ENCODE measurements at regions not wholly inside any gene's neighbourhood (a gene's known extent, or its start where the extent isn't known, plus 50 kb on each side); places are given as distances from the start of the nearest gene placed in this dataset.

- Histone ChIP-seq H2BK12ac (ENCODE audit: low read depth, low read length) (no peak overlapping the region), H3K79me2 (ENCODE audit: control insufficient read depth in 1 of 2, insufficient read depth in 2 of 2, low read length in 2 of 2) (no peaks in the 10 kb centered on the region), H3K36me3 (ENCODE audit: control insufficient read depth in 2 of 4, insufficient read depth in 4 of 4, low read length in 3 of 4) (no peaks in the 10 kb centered on the region), H4K8ac (ENCODE audit: extremely low read depth, insufficient read depth, low read length) (no peak overlapping the region), H3K27me3 (replicated peaks in 1 of 4; ENCODE audit: control insufficient read depth in 3 of 4, extremely low read depth in 1 of 4, insufficient read depth in 3 of 4, low read length in 3 of 4) (no peaks in the 10 kb centered on the region), H3K14ac (ENCODE audit: insufficient read length) (no peak overlapping the region), H2AFZ (ENCODE audit: low read length) (no peak overlapping the region), H2BK20ac (ENCODE audit: low read length) (no peak overlapping the region), H3K27ac (ENCODE audit: low read depth, low read length) (no peak overlapping the region), H2BK5ac (ENCODE audit: low read depth, low read length) (no peak overlapping the region), H3K56ac (replicated peaks; ENCODE audit: insufficient read length, low read depth, low read length) (no peak overlapping the region), H2BK15ac (ENCODE audit: low read length) (no peak overlapping the region), H3K4ac (replicated peaks; ENCODE audit: insufficient read length, low read depth, low read length) (no peak overlapping the region), H3K79me1 (ENCODE audit: low read depth, low read length) (no peaks in the 10 kb centered on the region), H4K91ac (replicated peaks; ENCODE audit: insufficient read length, low read length) (no peak overlapping the region), H4K20me1 (replicated peaks in 1 of 2; ENCODE audit: control insufficient read depth in 1 of 2, insufficient read depth in 2 of 2, low read length in 2 of 2) (no peaks in the 10 kb centered on the region), H4K5ac (ENCODE audit: insufficient read length, low read depth, low read length) (no peak overlapping the region), H3K4me3 (ENCODE audit: extremely low read depth in 1 of 4, insufficient read depth in 2 of 4, low read depth in 3 of 4, low read length in 4 of 4) (no peak overlapping the region), H3K23ac (ENCODE audit: insufficient read length) (no peak overlapping the region), H2BK120ac (replicated peaks; ENCODE audit: low read depth, low read length) (no peak overlapping the region), H3K18ac (ENCODE audit: extremely low read depth, low read length) (no peak overlapping the region), H3K9me3 (ENCODE audit: insufficient read depth in 2 of 2, low read depth in 1 of 2, low read length in 1 of 2) (no peaks in the 10 kb centered on the region), H3K4me2 (ENCODE audit: insufficient read depth in 1 of 2, low read depth in 2 of 2, low read length in 2 of 2) (no peak overlapping the region), H3K9ac (replicated peaks in 1 of 4; ENCODE audit: extremely low read depth in 1 of 4, low read depth in 3 of 4, low read length in 3 of 4) (no peak overlapping the region), H3K4me1 (replicated peaks in 1 of 4; ENCODE audit: control insufficient read depth in 3 of 4, insufficient read depth in 4 of 4, low read length in 3 of 4) (no peaks in the 10 kb centered on the region), H2AK5ac (ENCODE audit: low read depth, low read length) (no peak overlapping the region), H3K23me2 (ENCODE audit: low read depth, low read length) (no peaks in the 10 kb centered on the region)
- POLR2A ChIA-PET (ENCODE audit: partially characterized antibody), result interaction anchor here (1.3 kb wide), 1 partner anchor 9 kb away, joined by 4 read pairs; no protein-coding TSS in a partner anchor
- CTCF ChIA-PET (ENCODE audit: partially characterized antibody), result interaction anchor here (1.5 kb wide), 1 partner anchor 11 kb away, joined by 4 read pairs; no protein-coding TSS in a partner anchor
- FAIRE-seq (no peak), DNase-seq (ENCODE audit: low read depth in 1 of 2, low spot score in 2 of 2) (no peak)
- WGBS, 2 experiments (ENCODE audit: extremely low coverage in 1 of 2, insufficient coverage in 1 of 2, insufficient read length in 1 of 2, insufficient replicate concordance in 2 of 2, low coverage in 1 of 2, low lambda C conversion rate in 2 of 2, missing lambda C conversion rate in 1 of 2), result 88% methylated on average over 1 of the region's 1 CpG; no CpG with 5 or more reads in 1 of the 2 experiments
- TF ChIP-seq CBX5 (IDR thresholded peaks at IDR 0.05; ENCODE audit: low read depth, low read length), result no peak
These were observed 168.0 kb upstream of the BDNF start for GRCh38 chr11:27868226-27868625.
